ENCODE measurements at regions not wholly inside any gene's neighbourhood (a gene's known extent, or its start where the extent isn't known, plus 50 kb on each side); places are given as distances from the start of the nearest gene placed in this dataset.

DNA sequence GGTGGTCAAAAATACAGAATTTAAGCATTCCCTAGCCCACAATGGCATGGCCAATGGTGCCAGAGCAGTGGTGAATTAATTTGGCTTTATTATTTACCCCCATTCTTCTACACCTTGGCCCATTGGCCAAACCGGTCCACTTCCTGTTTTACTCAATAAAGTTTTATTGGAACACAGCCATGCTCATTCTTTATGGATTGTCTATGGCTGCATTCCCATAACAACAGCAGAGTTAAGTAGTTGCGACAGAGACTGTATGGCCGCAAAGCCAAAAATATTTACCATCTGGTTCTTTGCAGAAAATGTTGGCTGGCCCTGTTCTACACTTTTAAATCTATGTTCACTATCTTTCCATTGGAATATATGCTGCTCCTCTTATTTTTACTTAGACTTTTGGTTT is 130.3 kb upstream of the CCDC68 start:
- Mint-ChIP-seq H3K4me3 (ENCODE audit: unreplicated experiment) (no peak overlapping the region), H3K4me1 (ENCODE audit: low read depth, unreplicated experiment) (peaks cover 8% of the 10 kb centered on the region), H3K36me3 (ENCODE audit: low read depth, unreplicated experiment) (no peaks in the 10 kb centered on the region), H3K9me3 (ENCODE audit: unreplicated experiment) (no peaks in the 10 kb centered on the region), H3K27me3 (ENCODE audit: low read depth, unreplicated experiment) (peaks cover 2% of the 10 kb centered on the region), H3K27ac (ENCODE audit: unreplicated experiment) (no peak overlapping the region)
- no peak overlapping the region for H3K4me3 ChIP-seq (ENCODE audit: insufficient read depth, low read depth, low read length)
- no peak for TF ChIP-seq EZH2 (IDR thresholded peaks at IDR 0.05; ENCODE audit: insufficient read depth, low read length)
- TF ChIP-seq, protein P1, sequence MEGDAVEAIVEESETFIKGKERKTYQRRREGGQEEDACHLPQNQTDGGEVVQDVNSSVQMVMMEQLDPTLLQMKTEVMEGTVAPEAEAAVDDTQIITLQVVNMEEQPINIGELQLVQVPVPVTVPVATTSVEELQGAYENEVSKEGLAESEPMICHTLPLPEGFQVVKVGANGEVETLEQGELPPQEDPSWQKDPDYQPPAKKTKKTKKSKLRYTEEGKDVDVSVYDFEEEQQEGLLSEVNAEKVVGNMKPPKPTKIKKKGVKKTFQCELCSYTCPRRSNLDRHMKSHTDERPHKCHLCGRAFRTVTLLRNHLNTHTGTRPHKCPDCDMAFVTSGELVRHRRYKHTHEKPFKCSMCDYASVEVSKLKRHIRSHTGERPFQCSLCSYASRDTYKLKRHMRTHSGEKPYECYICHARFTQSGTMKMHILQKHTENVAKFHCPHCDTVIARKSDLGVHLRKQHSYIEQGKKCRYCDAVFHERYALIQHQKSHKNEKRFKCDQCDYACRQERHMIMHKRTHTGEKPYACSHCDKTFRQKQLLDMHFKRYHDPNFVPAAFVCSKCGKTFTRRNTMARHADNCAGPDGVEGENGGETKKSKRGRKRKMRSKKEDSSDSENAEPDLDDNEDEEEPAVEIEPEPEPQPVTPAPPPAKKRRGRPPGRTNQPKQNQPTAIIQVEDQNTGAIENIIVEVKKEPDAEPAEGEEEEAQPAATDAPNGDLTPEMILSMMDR (IDR thresholded peaks at IDR 0.05; ENCODE audit: insufficient read depth, low read depth, low read length): no peak
- H3K79me2 ChIP-seq (ENCODE audit: insufficient read depth, low read length): no peaks in the 10 kb centered on the region
- H2AFZ ChIP-seq (ENCODE audit: low read depth, low read length): no peak overlapping the region
- H3K4me2 ChIP-seq (ENCODE audit: low read length): no peak overlapping the region
- H3K36me3 ChIP-seq (ENCODE audit: insufficient read depth, low read length): no peaks in the 10 kb centered on the region
- DNase-seq (ENCODE audit: low read depth) (no peak), FAIRE-seq (no peak)
- H3K9ac ChIP-seq (ENCODE audit: low read length): no peak overlapping the region
- H3K27me3 ChIP-seq (ENCODE audit: insufficient read depth, low read length): no peaks in the 10 kb centered on the region
- no peaks in the 10 kb centered on the region for H4K20me1 ChIP-seq (ENCODE audit: insufficient read depth, low read length)
- no peak overlapping the region for H3K27ac ChIP-seq (ENCODE audit: low read depth, low read length)
- H3K9me3 ChIP-seq (ENCODE audit: insufficient read depth, low read depth, low read length): no peaks in the 10 kb centered on the region
- no peaks in the 10 kb centered on the region for H3K4me1 ChIP-seq (ENCODE audit: insufficient read depth, low read length)

DNA sequence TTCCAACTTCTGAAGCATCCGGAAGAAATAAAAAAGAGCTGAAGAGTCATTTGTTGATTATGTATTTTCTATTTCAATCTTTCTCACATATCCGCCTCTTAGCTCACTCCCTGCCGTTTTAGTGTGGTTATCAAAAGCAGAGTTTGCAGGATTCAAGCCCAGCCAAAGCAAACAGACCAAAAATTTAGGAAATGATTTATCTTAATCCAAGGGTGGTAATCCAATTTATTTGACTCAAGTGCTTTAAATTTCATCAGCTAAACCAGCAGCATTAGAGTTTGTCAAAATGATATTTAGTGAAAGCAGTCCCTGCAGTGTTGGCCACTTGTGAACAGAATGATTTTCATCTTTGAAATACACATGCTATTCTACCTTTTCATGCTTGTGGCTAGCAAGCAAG is 129.3 kb upstream of the CCDC68 start:
- H3K4me1 ChIP-seq (ENCODE audit: insufficient read depth, low read length): no peaks in the 10 kb centered on the region
- Mint-ChIP-seq H3K27ac (ENCODE audit: unreplicated experiment) (no peak overlapping the region), H3K4me3 (ENCODE audit: unreplicated experiment) (no peak overlapping the region), H3K36me3 (ENCODE audit: low read depth, unreplicated experiment) (no peaks in the 10 kb centered on the region), H3K27me3 (ENCODE audit: low read depth, unreplicated experiment) (peaks cover 2% of the 10 kb centered on the region), H3K9me3 (ENCODE audit: unreplicated experiment) (no peaks in the 10 kb centered on the region), H3K4me1 (ENCODE audit: low read depth, unreplicated experiment) (peaks cover 13% of the 10 kb centered on the region)
- DNase-seq (ENCODE audit: low read depth) (peak; percentile 58), FAIRE-seq (no peak)
- no peaks in the 10 kb centered on the region for H3K9me3 ChIP-seq (ENCODE audit: insufficient read depth, low read depth, low read length)
- no peak overlapping the region for H2AFZ ChIP-seq (ENCODE audit: low read depth, low read length)
- H3K4me2 ChIP-seq (ENCODE audit: low read length): peak overlapping the region; percentile 1
- no peaks in the 10 kb centered on the region for H3K27me3 ChIP-seq (ENCODE audit: insufficient read depth, low read length)
- H3K27ac ChIP-seq (ENCODE audit: low read depth, low read length): no peak overlapping the region
- H3K4me3 ChIP-seq (ENCODE audit: insufficient read depth, low read depth, low read length): no peak overlapping the region
- no peaks in the 10 kb centered on the region for H4K20me1 ChIP-seq (ENCODE audit: insufficient read depth, low read length)
- no peaks in the 10 kb centered on the region for H3K36me3 ChIP-seq (ENCODE audit: insufficient read depth, low read length)
- H3K9ac ChIP-seq (ENCODE audit: low read length): no peak overlapping the region
- H3K79me2 ChIP-seq (ENCODE audit: insufficient read depth, low read length): no peaks in the 10 kb centered on the region
- TF ChIP-seq EZH2 (IDR thresholded peaks at IDR 0.05; ENCODE audit: insufficient read depth, low read length): no peak
- TF ChIP-seq, protein P1 (IDR thresholded peaks at IDR 0.05; ENCODE audit: insufficient read depth, low read depth, low read length): no peak

DNA sequence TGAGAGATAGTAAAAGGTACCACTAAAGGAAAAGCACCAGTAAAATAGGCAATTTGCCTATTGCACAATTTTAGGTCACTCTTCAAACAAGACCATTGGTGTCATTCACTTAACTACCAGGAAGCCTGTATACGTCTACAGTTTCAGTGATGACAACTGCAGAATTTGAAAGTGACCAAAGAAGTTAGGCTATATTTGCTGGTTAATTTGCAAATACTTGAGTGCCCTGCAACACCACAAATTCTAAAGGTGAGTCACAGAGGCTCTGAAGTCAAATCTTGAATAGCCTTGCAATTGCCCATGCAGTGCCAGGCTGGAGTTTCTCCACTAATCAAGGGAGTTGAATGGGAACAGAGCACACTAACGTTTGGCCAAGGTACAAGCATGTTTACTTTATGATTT is 128.7 kb upstream of the CCDC68 start:
- no peaks in the 10 kb centered on the region for H3K9me3 ChIP-seq (ENCODE audit: insufficient read depth, low read depth, low read length)
- no peaks in the 10 kb centered on the region for H3K27me3 ChIP-seq (ENCODE audit: insufficient read depth, low read length)
- H3K27me3 Mint-ChIP-seq (ENCODE audit: low read depth, unreplicated experiment): peaks cover 2% of the 10 kb centered on the region
- H3K79me2 ChIP-seq (ENCODE audit: insufficient read depth, low read length): no peaks in the 10 kb centered on the region
- no peak overlapping the region for H3K9ac ChIP-seq (ENCODE audit: low read length)
- H3K4me3 ChIP-seq (ENCODE audit: insufficient read depth, low read depth, low read length): no peak overlapping the region
- no peak overlapping the region for H3K4me3 Mint-ChIP-seq (ENCODE audit: unreplicated experiment)
- no peaks in the 10 kb centered on the region for H3K4me1 ChIP-seq (ENCODE audit: insufficient read depth, low read length)
- no peak for TF ChIP-seq EZH2 (IDR thresholded peaks at IDR 0.05; ENCODE audit: insufficient read depth, low read length)
- TF ChIP-seq, protein P1 (IDR thresholded peaks at IDR 0.05; ENCODE audit: insufficient read depth, low read depth, low read length): no peak
- H3K4me2 ChIP-seq (ENCODE audit: low read length): peak overlapping the region; percentile 1
- no peak overlapping the region for H3K27ac ChIP-seq (ENCODE audit: low read depth, low read length)
- H3K36me3 ChIP-seq (ENCODE audit: insufficient read depth, low read length): no peaks in the 10 kb centered on the region
- no peaks in the 10 kb centered on the region for H4K20me1 ChIP-seq (ENCODE audit: insufficient read depth, low read length)
- H3K27ac Mint-ChIP-seq (ENCODE audit: unreplicated experiment): no peak overlapping the region
- H3K4me1 Mint-ChIP-seq (ENCODE audit: low read depth, unreplicated experiment): peaks cover 19% of the 10 kb centered on the region
- H3K36me3 Mint-ChIP-seq (ENCODE audit: low read depth, unreplicated experiment): no peaks in the 10 kb centered on the region
- no peaks in the 10 kb centered on the region for H3K9me3 Mint-ChIP-seq (ENCODE audit: unreplicated experiment)
- no peak overlapping the region for H2AFZ ChIP-seq (ENCODE audit: low read depth, low read length)
- DNase-seq (ENCODE audit: low read depth) (peak; percentile 49), FAIRE-seq (no peak)

Measured in astrocyte (in vitro differentiated cells and primary cell).